SU-DHL-6 (cell line): ENCODE measurements at regions not wholly inside any gene's neighbourhood (a gene's known extent, or its start where the extent isn't known, plus 50 kb on each side); places are given as distances from the start of the nearest gene placed in this dataset.

ENCODE experiments used
- H2AFZ ChIP-seq: fragments of 200-600 bp; sonication (generic); 2 replicates; pipeline ENCODE4 v1.6.1; 2014; ENCODE audit warnings: low read depth, mild to moderate bottlenecking, moderate library complexity, mixed read lengths, antibody characterized with exemption, low read length; ENCODE audit not compliant: severe bottlenecking
- H3F3A ChIP-seq: fragments of 200-600 bp; shearing (Covaris generic); 2 replicates; pipeline ENCODE4 v1.6.0; 2016; ENCODE audit warnings: antibody characterized with exemption, mild to moderate bottlenecking; ENCODE audit not compliant: insufficient read depth
- H3K27ac ChIP-seq: fragments of 200-600 bp; sonication (generic); 2 replicates; pipeline ENCODE4 v1.5.1; 2016; ENCODE audit warnings: low read depth, mild to moderate bottlenecking, low read length, moderate library complexity, mixed read lengths
- H3K27me3 ChIP-seq: fragments of 200-600 bp; sonication (generic), shearing (Covaris generic); 2 replicates; pipeline ENCODE4 v1.6.0; 2014; ENCODE audit warnings: mild to moderate bottlenecking, low read length
- H3K36me3 ChIP-seq: fragments of 200-600 bp; sonication (generic); 2 replicates; pipeline ENCODE4 v1.6.1; 2014; ENCODE audit warnings: mild to moderate bottlenecking, low read length, mixed read lengths
- H3K4me2 ChIP-seq: fragments of 300-600, 200-600 bp; shearing (Covaris generic), sonication (generic); 2 replicates; pipeline ENCODE4 v1.6.0; 2014; ENCODE audit warnings: low read length, low read depth, mild to moderate bottlenecking; ENCODE audit not compliant: poor library complexity, severe bottlenecking
- H3K4me3 ChIP-seq: fragments of 200-600 bp; sonication (generic); 2 replicates; pipeline ENCODE4 v1.5.1; 2014; ENCODE audit warnings: antibody characterized with exemption, low read length, mild to moderate bottlenecking, mixed read lengths; ENCODE audit not compliant: insufficient read depth, poor library complexity, severe bottlenecking
- H3K79me2 ChIP-seq: fragments of 200-600 bp; sonication (generic); 2 replicates; pipeline ENCODE4 v1.6.1; 2014; ENCODE audit warnings: mild to moderate bottlenecking, low read length, moderate library complexity; ENCODE audit not compliant: insufficient read depth
- H3K9ac ChIP-seq: fragments of 200-600 bp; sonication (generic); 2 replicates; pipeline ENCODE4 v1.7.0; 2014; ENCODE audit warnings: mild to moderate bottlenecking, low read length
- H3K9me2 ChIP-seq: fragments of 200-600 bp; sonication (generic); replicated peaks from 2 replicates; pipeline ENCODE4 v1.6.1; 2014; ENCODE audit warnings: low read length; ENCODE audit not compliant: insufficient read depth
- H3K9me3 ChIP-seq: fragments of 200-600 bp; sonication (generic); 2 replicates; pipeline ENCODE4 v1.6.1; 2014; ENCODE audit warnings: low read length, mixed read lengths; ENCODE audit not compliant: insufficient read depth
- H4K20me1 ChIP-seq: fragments of 200-600 bp; sonication (generic); 2 replicates; pipeline ENCODE4 v1.6.1; 2014; ENCODE audit warnings: low read depth, mild to moderate bottlenecking, antibody characterized with exemption, low read length, moderate library complexity, mixed read lengths
- EZH2phosphoT487 ChIP-seq: fragments of 200-600 bp; sonication (generic), shearing (Covaris generic); conservative IDR thresholded peaks from 2 replicates; pipeline ENCODE4 v1.6.1; 2018; ENCODE audit warnings: mild to moderate bottlenecking, antibody characterized with exemption, low read length, moderate library complexity, mixed read lengths
- TF ChIP-seq, protein P1 (sequence below): fragments of 200-600 bp; sonication (generic); IDR thresholded peaks from one replicate; pipeline ENCODE4 v1.5.1; 2017; ENCODE audit warnings: antibody characterized with exemption, mild to moderate bottlenecking, low read length, moderate library complexity; ENCODE audit not compliant: insufficient read depth, poor library complexity, severe bottlenecking

DNA sequence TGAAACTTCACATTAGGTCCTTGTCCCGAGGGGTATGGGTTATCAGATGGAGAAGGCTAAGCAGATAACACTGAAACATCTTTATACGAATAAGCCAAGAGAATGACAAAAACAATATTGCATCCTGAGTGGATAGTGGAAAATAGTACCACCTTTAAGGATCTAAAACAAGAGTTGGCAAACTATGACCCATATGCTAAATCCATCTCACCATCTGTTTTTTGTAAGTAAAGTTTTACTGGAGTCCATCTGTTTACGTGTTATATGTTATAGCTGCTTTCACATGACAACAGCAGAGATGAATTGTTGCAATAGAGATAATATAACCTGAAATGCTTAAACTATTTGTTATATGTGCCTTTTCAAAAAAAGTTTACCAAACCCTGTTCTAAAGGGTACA, 76.1 kb upstream of the TRDN start:
- no peaks in the 10 kb centered on the region for H3F3A ChIP-seq
- TF ChIP-seq EZH2phosphoT487 = no peak
- TF ChIP-seq, protein P1, sequence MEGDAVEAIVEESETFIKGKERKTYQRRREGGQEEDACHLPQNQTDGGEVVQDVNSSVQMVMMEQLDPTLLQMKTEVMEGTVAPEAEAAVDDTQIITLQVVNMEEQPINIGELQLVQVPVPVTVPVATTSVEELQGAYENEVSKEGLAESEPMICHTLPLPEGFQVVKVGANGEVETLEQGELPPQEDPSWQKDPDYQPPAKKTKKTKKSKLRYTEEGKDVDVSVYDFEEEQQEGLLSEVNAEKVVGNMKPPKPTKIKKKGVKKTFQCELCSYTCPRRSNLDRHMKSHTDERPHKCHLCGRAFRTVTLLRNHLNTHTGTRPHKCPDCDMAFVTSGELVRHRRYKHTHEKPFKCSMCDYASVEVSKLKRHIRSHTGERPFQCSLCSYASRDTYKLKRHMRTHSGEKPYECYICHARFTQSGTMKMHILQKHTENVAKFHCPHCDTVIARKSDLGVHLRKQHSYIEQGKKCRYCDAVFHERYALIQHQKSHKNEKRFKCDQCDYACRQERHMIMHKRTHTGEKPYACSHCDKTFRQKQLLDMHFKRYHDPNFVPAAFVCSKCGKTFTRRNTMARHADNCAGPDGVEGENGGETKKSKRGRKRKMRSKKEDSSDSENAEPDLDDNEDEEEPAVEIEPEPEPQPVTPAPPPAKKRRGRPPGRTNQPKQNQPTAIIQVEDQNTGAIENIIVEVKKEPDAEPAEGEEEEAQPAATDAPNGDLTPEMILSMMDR = no peak
- no peaks in the 10 kb centered on the region for H3K9me2 ChIP-seq
- H3K9me3 ChIP-seq = no peaks in the 10 kb centered on the region
- no peak overlapping the region for H2AFZ ChIP-seq
- no peaks in the 10 kb centered on the region for H3K27me3 ChIP-seq
- H3K36me3 ChIP-seq = no peaks in the 10 kb centered on the region
- H3K4me3 ChIP-seq = no peak overlapping the region
- no peak overlapping the region for H3K9ac ChIP-seq
- no peaks in the 10 kb centered on the region for H4K20me1 ChIP-seq
- no peaks in the 10 kb centered on the region for H3K79me2 ChIP-seq
- H3K4me2 ChIP-seq = no peak overlapping the region
- H3K27ac ChIP-seq = no peak overlapping the region

DNA sequence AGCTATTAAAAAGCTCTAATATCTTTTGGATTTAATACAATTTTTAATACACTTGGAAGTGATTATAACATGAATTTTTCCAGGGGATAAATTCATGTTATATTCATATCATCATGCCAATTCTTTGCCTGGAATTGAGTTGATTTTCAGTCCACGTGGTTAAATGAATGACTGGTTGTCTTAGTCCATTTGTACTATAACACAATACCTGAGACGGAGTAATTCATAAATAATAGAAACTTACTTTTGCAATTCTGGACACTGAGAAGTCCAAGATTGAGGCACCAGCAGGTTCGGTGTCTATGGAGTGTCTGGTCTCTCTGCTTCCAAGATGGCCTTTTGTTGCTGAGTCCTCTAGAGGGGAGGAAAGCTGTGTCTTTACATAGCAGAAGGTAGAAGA, 66.2 kb upstream of the TRDN start:
- Histone ChIP-seq H3K27me3 (no peaks in the 10 kb centered on the region), H3K9me2 (no peaks in the 10 kb centered on the region), H3F3A (no peaks in the 10 kb centered on the region), H3K27ac (no peak overlapping the region), H3K36me3 (no peaks in the 10 kb centered on the region), H4K20me1 (no peaks in the 10 kb centered on the region), H3K4me2 (no peak overlapping the region), H3K9me3 (no peaks in the 10 kb centered on the region), H3K79me2 (no peaks in the 10 kb centered on the region), H3K4me3 (no peak overlapping the region), H3K9ac (no peak overlapping the region), H2AFZ (no peak overlapping the region)
- TF ChIP-seq, protein P1 = no peak
- TF ChIP-seq EZH2phosphoT487 = no peak

DNA sequence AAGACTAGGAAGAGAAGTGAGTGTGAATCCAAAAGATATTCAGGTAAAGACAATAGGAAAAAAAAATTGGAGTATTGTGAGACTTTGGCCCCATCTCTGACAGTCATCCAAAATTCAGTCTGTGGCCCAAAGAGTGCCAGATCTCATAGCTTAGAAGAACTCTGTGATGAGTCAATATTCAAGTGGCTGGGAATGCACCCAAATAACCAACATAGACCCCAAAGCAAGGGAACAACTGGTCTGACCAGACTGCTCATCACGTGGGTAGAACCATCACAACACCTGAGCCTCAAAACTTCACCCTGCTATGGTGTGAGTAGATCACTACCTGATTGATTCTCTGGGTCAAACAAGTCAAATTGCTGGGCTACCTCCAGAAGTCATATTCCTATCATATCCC, 51.1 kb upstream of the TRDN start:
- TF ChIP-seq, protein P1 = no peak
- no peaks in the 10 kb centered on the region for H3K27me3 ChIP-seq
- no peak overlapping the region for H3K9ac ChIP-seq
- H3K9me2 ChIP-seq = no peaks in the 10 kb centered on the region
- no peaks in the 10 kb centered on the region for H3K79me2 ChIP-seq
- no peaks in the 10 kb centered on the region for H3F3A ChIP-seq
- no peak overlapping the region for H3K4me2 ChIP-seq
- no peak overlapping the region for H3K4me3 ChIP-seq
- H3K9me3 ChIP-seq = no peaks in the 10 kb centered on the region
- no peaks in the 10 kb centered on the region for H4K20me1 ChIP-seq
- H3K27ac ChIP-seq = no peak overlapping the region
- no peaks in the 10 kb centered on the region for H3K36me3 ChIP-seq
- H2AFZ ChIP-seq = no peak overlapping the region
